SH-SY5Y (cell line): ENCODE measurements at regions not wholly inside any gene's neighbourhood (a gene's known extent, or its start where the extent isn't known, plus 50 kb on each side); places are given as distances from the start of the nearest gene placed in this dataset.

ENCODE experiments used
- GATA2 ChIP-seq: IDR thresholded peaks from 2 replicates; pipeline ENCODE4 v1.6.1; 2011; ENCODE audit warnings: mild to moderate bottlenecking, low read depth, low read length
- GATA3 ChIP-seq: IDR thresholded peaks from 2 replicates; pipeline ENCODE4 v1.6.1; 2011; ENCODE audit warnings: low read depth, mild to moderate bottlenecking, low read length, moderate library complexity

GRCh38 chr10:105328503-105329133 lies 687.5 kb downstream of the SORCS3 start:
- TF ChIP-seq GATA2, result no peak
- no peak for TF ChIP-seq GATA3
